HepG2 (cell line): ENCODE measurements at regions not wholly inside any gene's neighbourhood (a gene's known extent, or its start where the extent isn't known, plus 50 kb on each side); places are given as distances from the start of the nearest gene placed in this dataset.

ENCODE experiments used
- EP300 ChIP-seq, 3 experiments: sonication (generic) in 1 of 3; formaldehyde crosslinking in 1 of 3; IDR thresholded peaks; 2 replicates each; pipeline versions ENCODE4 v1.5.1 to v1.6.1; 2011 to 2020; ENCODE audit warnings: low read depth in 2 of 3, low read length in 2 of 3, borderline replicate concordance in 1 of 3, improper control_type of control experiment in 1 of 3, mild to moderate bottlenecking in 1 of 3, missing genetic modification reagents in 1 of 3, moderate library complexity in 1 of 3
- MAZ ChIP-seq, 2 experiments: sonication (generic) in 1 of 2; formaldehyde crosslinking in 1 of 2; IDR thresholded peaks; 2 replicates each; pipeline versions ENCODE4 v1.5.0 to v1.6.1; 2012 to 2020; ENCODE audit warnings: low read depth in 2 of 2, mild to moderate bottlenecking in 2 of 2, borderline replicate concordance in 1 of 2, improper control_type of control experiment in 1 of 2, low read length in 1 of 2, missing genetic modification reagents in 1 of 2, moderate library complexity in 1 of 2
- MIXL1 ChIP-seq: IDR thresholded peaks from 2 replicates; pipeline ENCODE4 v1.6.1; 2016

DNA sequence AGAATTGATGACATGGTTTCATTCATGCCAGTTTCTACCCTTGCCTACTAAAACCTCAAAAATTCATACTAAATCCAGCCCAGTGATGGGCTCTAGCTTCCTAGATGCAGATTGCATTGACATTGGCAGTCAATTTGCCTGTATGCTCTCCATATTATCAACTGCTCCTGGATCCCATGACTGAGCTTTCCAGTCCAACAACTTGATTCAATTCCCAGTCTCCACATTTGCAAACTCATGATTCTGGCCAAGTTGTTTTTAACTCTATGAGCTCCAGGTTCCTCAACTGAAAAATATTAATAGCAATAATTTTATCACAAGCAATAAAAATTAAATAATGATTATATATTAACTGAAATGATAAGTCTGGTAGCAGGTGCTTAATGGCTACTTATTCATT lies 51.0 kb upstream of the DSC1 start:
- TF ChIP-seq MIXL1 (CRISPR knock-in tag) (no peak), MAZ (IDR thresholded peaks at IDR 0.05; ENCODE audit: borderline replicate concordance, low read depth, low read length) (no peak), MAZ (CRISPR knock-in tag; IDR thresholded peaks at IDR 0.05; ENCODE audit: low read depth) (no peak), EP300 (IDR thresholded peaks at IDR 0.05; ENCODE audit: low read depth in 2 of 2, low read length in 2 of 2) (no peak), EP300 (CRISPR knock-in tag; IDR thresholded peaks at IDR 0.05; ENCODE audit: borderline replicate concordance) (no peak)
